H1 (cell line): ENCODE measurements at regions not wholly inside any gene's neighbourhood (a gene's known extent, or its start where the extent isn't known, plus 50 kb on each side); places are given as distances from the start of the nearest gene placed in this dataset.

Experiments
- CBX8 ChIP-seq: fragments of 300-800, 300-1000 bp; sonication (generic); IDR thresholded peaks from 2 replicates; pipeline ENCODE4 v1.7.1; 2016; ENCODE audit warnings: low read depth, low read length, borderline replicate concordance
- CHD1 ChIP-seq: IDR thresholded peaks from 2 replicates; pipeline ENCODE4 v1.6.1; 2012; ENCODE audit warnings: low read depth, low read length, improper control_type of control experiment
- CREB1 ChIP-seq: IDR thresholded peaks from 2 replicates; pipeline ENCODE4 v1.6.1; 2012; ENCODE audit warnings: inconsistent platforms
- GABPA ChIP-seq: IDR thresholded peaks from 2 replicates; pipeline ENCODE4 v1.6.1; 2011; ENCODE audit warnings: mild to moderate bottlenecking, low read length, moderate library complexity, borderline replicate concordance; ENCODE audit not compliant: insufficient read depth
- GTF2F1 ChIP-seq: IDR thresholded peaks from 2 replicates; pipeline ENCODE4 v1.6.1; 2012; ENCODE audit warnings: low read depth, low read length, improper control_type of control experiment, borderline replicate concordance
- KDM4A ChIP-seq: IDR thresholded peaks from one replicate; pipeline ENCODE4 v1.7.1; 2012; ENCODE audit warnings: low read depth, mild to moderate bottlenecking, moderate library complexity, low read length, inconsistent platforms; ENCODE audit not compliant: severe bottlenecking
- PHF8 ChIP-seq: fragments of 200-600 bp; sonication (generic); conservative IDR thresholded peaks from 2 replicates; pipeline ENCODE4 v1.7.1; 2012; ENCODE audit warnings: low read depth, mild to moderate bottlenecking, inconsistent platforms, low read length, moderate library complexity
- POLR2A ChIP-seq, 2 experiments: IDR thresholded peaks; 1 replicate in 1 of 2; 2 replicates in 1 of 2; pipeline ENCODE4 v1.6.1; 2011; ENCODE audit warnings: low read depth in 2 of 2, low read length in 2 of 2, mild to moderate bottlenecking in 2 of 2; ENCODE audit errors: control extremely low read depth in 1 of 2
- RAD21 ChIP-seq, 2 experiments: IDR thresholded peaks in 1 of 2; conservative IDR thresholded peaks in 1 of 2; 2 replicates each; pipeline ENCODE4 v1.6.1; 2011; ENCODE audit warnings: low read depth in 2 of 2, low read length in 2 of 2, improper control_type of control experiment in 1 of 2, inconsistent platforms in 1 of 2, mild to moderate bottlenecking in 1 of 2, moderate library complexity in 1 of 2
- RXRA ChIP-seq: IDR thresholded peaks from 2 replicates; pipeline ENCODE4 v1.6.1; 2011; ENCODE audit warnings: low read depth, mild to moderate bottlenecking, low read length, moderate library complexity; ENCODE audit not compliant: insufficient read depth
- TEAD4 ChIP-seq: IDR thresholded peaks from 2 replicates; pipeline ENCODE4 v1.6.1; 2012; ENCODE audit warnings: low read depth, low read length, inconsistent platforms, mixed read lengths
- ZNF274 ChIP-seq: IDR thresholded peaks from 2 replicates; pipeline ENCODE4 v1.7.0; 2012; ENCODE audit warnings: low read length, borderline replicate concordance; ENCODE audit errors: extremely low read depth
- TF ChIP-seq, protein P1 (sequence below), 3 experiments: IDR thresholded peaks; 1 replicate in 2 of 3; 2 replicates in 1 of 3; pipeline versions ENCODE4 v1.5.1 to v1.6.1; 2011; ENCODE audit warnings: low read length in 3 of 3, mild to moderate bottlenecking in 3 of 3, inconsistent platforms in 2 of 3, low read depth in 1 of 3, moderate library complexity in 1 of 3; ENCODE audit not compliant: insufficient read depth in 1 of 3; ENCODE audit errors: control extremely low read depth in 1 of 3

DNA sequence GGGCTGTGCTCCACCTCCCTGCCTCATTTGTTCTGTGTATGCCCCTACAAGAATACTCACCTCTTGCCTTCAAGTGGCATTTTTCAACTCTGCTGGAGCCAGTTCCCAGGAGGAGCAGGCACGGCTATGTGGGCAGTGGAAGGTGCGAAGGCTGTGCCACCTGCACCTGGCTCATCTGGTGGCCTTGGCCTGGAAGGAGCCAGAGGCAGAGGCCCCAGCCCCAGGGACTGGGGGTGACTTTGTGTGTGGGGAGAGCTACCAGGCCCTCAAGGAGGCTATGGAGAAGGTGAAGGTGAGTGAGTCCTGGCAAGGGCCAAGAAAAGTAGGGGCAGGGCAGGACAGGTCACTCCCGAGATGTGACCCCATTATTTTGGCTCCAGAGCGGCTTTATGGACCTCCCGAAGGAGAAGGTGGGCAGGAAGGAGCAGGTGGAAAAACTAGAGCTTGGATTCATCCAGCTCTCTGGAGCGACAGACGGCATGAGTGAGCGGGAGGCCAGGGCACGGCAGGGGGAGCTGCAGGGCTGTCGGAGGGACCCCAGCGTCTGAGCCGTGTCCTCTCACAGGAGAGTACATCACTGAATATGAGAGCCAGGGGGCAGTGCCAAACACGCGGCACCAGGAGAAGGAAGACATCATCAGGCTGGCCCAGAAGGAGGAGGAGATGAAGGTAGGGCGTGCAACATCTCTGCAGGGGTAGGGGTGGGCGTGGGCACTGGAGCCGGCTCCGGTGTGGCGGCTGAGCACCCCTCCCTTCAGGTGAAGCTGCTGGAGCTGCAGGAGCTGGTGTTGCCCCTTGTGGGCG lies 57.3 kb upstream of the UBE2Q2 start (continued):
- TF ChIP-seq, protein P1, sequence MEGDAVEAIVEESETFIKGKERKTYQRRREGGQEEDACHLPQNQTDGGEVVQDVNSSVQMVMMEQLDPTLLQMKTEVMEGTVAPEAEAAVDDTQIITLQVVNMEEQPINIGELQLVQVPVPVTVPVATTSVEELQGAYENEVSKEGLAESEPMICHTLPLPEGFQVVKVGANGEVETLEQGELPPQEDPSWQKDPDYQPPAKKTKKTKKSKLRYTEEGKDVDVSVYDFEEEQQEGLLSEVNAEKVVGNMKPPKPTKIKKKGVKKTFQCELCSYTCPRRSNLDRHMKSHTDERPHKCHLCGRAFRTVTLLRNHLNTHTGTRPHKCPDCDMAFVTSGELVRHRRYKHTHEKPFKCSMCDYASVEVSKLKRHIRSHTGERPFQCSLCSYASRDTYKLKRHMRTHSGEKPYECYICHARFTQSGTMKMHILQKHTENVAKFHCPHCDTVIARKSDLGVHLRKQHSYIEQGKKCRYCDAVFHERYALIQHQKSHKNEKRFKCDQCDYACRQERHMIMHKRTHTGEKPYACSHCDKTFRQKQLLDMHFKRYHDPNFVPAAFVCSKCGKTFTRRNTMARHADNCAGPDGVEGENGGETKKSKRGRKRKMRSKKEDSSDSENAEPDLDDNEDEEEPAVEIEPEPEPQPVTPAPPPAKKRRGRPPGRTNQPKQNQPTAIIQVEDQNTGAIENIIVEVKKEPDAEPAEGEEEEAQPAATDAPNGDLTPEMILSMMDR (IDR thresholded peaks at IDR 0.05; ENCODE audit: control extremely low read depth in 1 of 3, insufficient read depth in 1 of 3, low read depth in 1 of 3, low read length in 3 of 3) = peak; percentile 46 to 61 (median 50)
- peak; percentile 48 to 67 for TF ChIP-seq RAD21 (IDR thresholded peaks at IDR 0.05 in 1 of 2, conservative IDR thresholded peaks at IDR 0.05 in 1 of 2; ENCODE audit: low read depth in 2 of 2, low read length in 2 of 2)
- no peak for TF ChIP-seq CBX8
- 0 out of 2 replicates have a peak, but pooled peaks have one; percentile 24 for TF ChIP-seq CREB1
- TF ChIP-seq TEAD4 = 0 out of 2 replicates have a peak, but pooled peaks have one; percentile 43
- TF ChIP-seq PHF8 = no peak
- TF ChIP-seq ZNF274 = no peak
- TF ChIP-seq CHD1 = no peak
- TF ChIP-seq GABPA = no peak
- peak; percentile 29 for TF ChIP-seq KDM4A
- TF ChIP-seq POLR2A (IDR thresholded peaks at IDR 0.05; ENCODE audit: control extremely low read depth in 1 of 2, low read depth in 2 of 2, low read length in 2 of 2) = no peak
- TF ChIP-seq RXRA = no peak
- no peak for TF ChIP-seq GTF2F1
